SK-N-SH (cell line): ENCODE measurements at regions not wholly inside any gene's neighbourhood (a gene's known extent, or its start where the extent isn't known, plus 50 kb on each side); places are given as distances from the start of the nearest gene placed in this dataset.

Experiments
- CTCF ChIA-PET: fragments of 300-600, 350-600 bp; formaldehyde crosslinking; extraction: SDS; loops from one replicate; lab custom pipeline; 2021; lab: Yijun Ruan, JAX
- POLR2A ChIA-PET: fragments of 350-600 bp; sonication (Branson Sonifier 250); formaldehyde crosslinking; extraction: SDS; loops from one replicate; lab custom pipeline; 2020; ENCODE audit warnings: antibody characterized with exemption, inconsistent platforms; lab: Yijun Ruan, JAX
- DNase-seq: peaks from one replicate; pipeline ENCODE4 v3.0.0; 2012
- H2AFZ ChIP-seq: fragments of 200-600 bp; sonication (generic); 2 replicates; pipeline ENCODE4 v1.8.1; 2016; ENCODE audit warnings: antibody characterized with exemption, mild to moderate bottlenecking, low read depth
- H3F3A ChIP-seq: fragments of 200-600 bp; sonication (generic); replicated peaks from 2 replicates; pipeline ENCODE3; 2016; ENCODE audit warnings: antibody characterized with exemption, mild to moderate bottlenecking; ENCODE audit not compliant: insufficient read depth
- H3K27ac ChIP-seq, 2 experiments: fragments of 200-500 bp in 1 of 2; fragments of 200-600 bp in 1 of 2; sonication (Bioruptor generic) in 1 of 2; sonication (generic), shearing (Covaris generic) in 1 of 2; 2 replicates each; pipeline versions ENCODE4 v1.5.1 to v1.6.1; 2014 to 2016; ENCODE audit warnings: low read depth in 2 of 2, inconsistent platforms in 1 of 2, low read length in 1 of 2, mild to moderate bottlenecking in 1 of 2, mixed read lengths in 1 of 2
- H3K27me3 ChIP-seq: fragments of 200-600 bp; sonication (generic), shearing (Covaris generic); 2 replicates; pipeline ENCODE4 v1.6.1; 2016; ENCODE audit warnings: mixed run types; ENCODE audit not compliant: insufficient read depth
- H3K36me3 ChIP-seq, 2 experiments: fragments of 200-500 bp in 1 of 2; fragments of 200-600 bp in 1 of 2; sonication (Bioruptor generic) in 1 of 2; sonication (generic) in 1 of 2; replicated peaks in 1 of 2; 2 replicates each; pipeline versions ENCODE3 to v1.5.1; 2014 to 2016; ENCODE audit warnings: low read length in 1 of 2, mild to moderate bottlenecking in 1 of 2; ENCODE audit not compliant: insufficient read depth in 2 of 2, control insufficient read depth in 1 of 2
- H3K4me1 ChIP-seq, 2 experiments: fragments of 200-500 bp in 1 of 2; fragments of 200-600 bp in 1 of 2; sonication (Bioruptor generic) in 1 of 2; sonication (generic), shearing (Covaris generic) in 1 of 2; 2 replicates each; pipeline versions ENCODE4 v1.5.1 to v1.6.1; 2014 to 2016; ENCODE audit warnings: low read depth in 1 of 2, low read length in 1 of 2, mixed run types in 1 of 2; ENCODE audit not compliant: insufficient read depth in 2 of 2, control insufficient read depth in 1 of 2
- H3K4me2 ChIP-seq: fragments of 200-600 bp; sonication (generic), shearing (Covaris generic); 2 replicates; pipeline ENCODE4 v1.6.1; 2017; ENCODE audit warnings: mixed run types
- H3K4me3 ChIP-seq, 2 experiments: fragments of 200-500 bp in 1 of 2; fragments of 200-600 bp in 1 of 2; sonication (Bioruptor generic) in 1 of 2; sonication (generic), shearing (Covaris generic) in 1 of 2; 2 replicates each; pipeline versions ENCODE4 v1.5.1 to v1.8.1; 2014 to 2016; ENCODE audit warnings: low read depth in 2 of 2, inconsistent platforms in 1 of 2, low read length in 1 of 2, mild to moderate bottlenecking in 1 of 2, mixed read lengths in 1 of 2, moderate library complexity in 1 of 2
- H3K79me2 ChIP-seq: fragments of 200-600 bp; sonication (generic); 2 replicates; pipeline ENCODE4 v1.8.1; 2017; ENCODE audit warnings: mild to moderate bottlenecking; ENCODE audit not compliant: insufficient read depth
- H3K9ac ChIP-seq: fragments of 200-600 bp; sonication (generic); 2 replicates; pipeline ENCODE4 v1.6.1; 2017; ENCODE audit warnings: mixed run types
- H3K9me2 ChIP-seq: fragments of 200-600 bp; sonication (generic); 2 replicates; pipeline ENCODE4 v1.6.1; 2017; ENCODE audit warnings: mixed run types
- H3K9me3 ChIP-seq: fragments of 200-600 bp; sonication (generic); 2 replicates; pipeline ENCODE4 v1.6.1; 2017; ENCODE audit warnings: mixed run types, mild to moderate bottlenecking, moderate library complexity
- H4K20me1 ChIP-seq: fragments of 200-600 bp; sonication (generic); 2 replicates; pipeline ENCODE4 v1.6.1; 2017; ENCODE audit warnings: mild to moderate bottlenecking, mixed run types; ENCODE audit not compliant: insufficient read depth
- EP300 ChIP-seq, 2 experiments: IDR thresholded peaks; 2 replicates each; pipeline versions ENCODE4 v1.4.0 to v1.6.1; 2012; ENCODE audit warnings: borderline replicate concordance in 1 of 2, low read depth in 1 of 2, low read length in 1 of 2
- EZH2phosphoT487 ChIP-seq: fragments of 200-600 bp; sonication (generic); IDR thresholded peaks from 2 replicates; pipeline ENCODE4 v1.6.1; 2017; ENCODE audit warnings: low read depth, mixed run types, mild to moderate bottlenecking, antibody characterized with exemption, moderate library complexity, borderline replicate concordance
- FOXJ3 ChIP-seq: sonication (generic); formaldehyde crosslinking; IDR thresholded peaks from 2 replicates; pipeline ENCODE4 v1.5.1; 2020; ENCODE audit warnings: mild to moderate bottlenecking, missing genetic modification reagents
- FOXM1 ChIP-seq: IDR thresholded peaks from 2 replicates; pipeline ENCODE4 v1.4.0; 2012; ENCODE audit warnings: low read depth, mild to moderate bottlenecking
- GATA2 ChIP-seq: sonication (generic); formaldehyde crosslinking; IDR thresholded peaks from 2 replicates; pipeline ENCODE4 v1.5.0; 2020; ENCODE audit warnings: mild to moderate bottlenecking, missing genetic modification reagents
- MXI1 ChIP-seq: IDR thresholded peaks from 2 replicates; pipeline ENCODE4 v1.6.1; 2012; ENCODE audit warnings: mild to moderate bottlenecking, low read depth, low read length, improper control_type of control experiment
- NFIC ChIP-seq: IDR thresholded peaks from 2 replicates; pipeline ENCODE4 v1.4.0; 2012; ENCODE audit warnings: borderline replicate concordance
- NRF1 ChIP-seq: IDR thresholded peaks from 2 replicates; pipeline ENCODE4 v1.6.1; 2012; ENCODE audit warnings: low read depth, mild to moderate bottlenecking, low read length
- RAD21 ChIP-seq: IDR thresholded peaks from 2 replicates; pipeline ENCODE4 v1.6.1; 2012; ENCODE audit warnings: mild to moderate bottlenecking, low read length
- RXRA ChIP-seq: IDR thresholded peaks from 2 replicates; pipeline ENCODE4 v1.4.0; 2012; ENCODE audit warnings: low read depth, mild to moderate bottlenecking, borderline replicate concordance
- SIN3A ChIP-seq: IDR thresholded peaks from 2 replicates; pipeline ENCODE4 v1.6.1; 2012; ENCODE audit warnings: low read depth, mild to moderate bottlenecking, low read length, moderate library complexity, borderline replicate concordance
- SMC3 ChIP-seq: IDR thresholded peaks from 2 replicates; pipeline ENCODE4 v1.6.1; 2012; ENCODE audit warnings: low read depth, low read length, improper control_type of control experiment
- TAF1 ChIP-seq: IDR thresholded peaks from 2 replicates; pipeline ENCODE4 v1.6.1; 2012; ENCODE audit warnings: low read depth, mild to moderate bottlenecking, low read length, moderate library complexity, borderline replicate concordance
- YY1 ChIP-seq: IDR thresholded peaks from 2 replicates; pipeline ENCODE4 v1.4.0; 2012; ENCODE audit warnings: low read depth, mild to moderate bottlenecking
- WGBS: methylation state at CpG from one replicate; pipeline ENCODE4 v1.1.6; 2017; ENCODE audit warnings: low lambda C conversion rate; 5-methylcytosine and 5-hydroxymethylcytosine counted together

GRCh38 chr11:87455180-87455579, 417.4 kb downstream of the TMEM135 start:
- H3K9ac ChIP-seq: no peak overlapping the region
- H3K4me2 ChIP-seq: no peak overlapping the region
- H3K36me3 ChIP-seq: no peaks in the 10 kb centered on the region
- CTCF ChIA-PET: interaction anchor here (0.7 to 1.8 kb wide), 3 partner anchors 15 to 103 kb away, joined by 3 to 6 read pairs (median 4); no protein-coding TSS in a partner anchor
- H3K4me3 ChIP-seq: no peak overlapping the region
- H3K79me2 ChIP-seq: no peaks in the 10 kb centered on the region
- 37% methylated on average over 3 of the region's 3 CpGs for WGBS
- peaks cover 4 to 10% of the 10 kb centered on the region in 2 experiments; a peak in 2 of 4 replicates for H3K4me1 ChIP-seq
- no peak overlapping the region for H2AFZ ChIP-seq
- H3K27me3 ChIP-seq: no peaks in the 10 kb centered on the region; the same call in 1 of the 2 replicates
- H4K20me1 ChIP-seq: no peaks in the 10 kb centered on the region
- no peak for DNase-seq
- H3K9me2 ChIP-seq: no peaks in the 10 kb centered on the region
- TF ChIP-seq SIN3A (no peak), EZH2phosphoT487 (no peak), FOXM1 (no peak), FOXJ3 (CRISPR knock-in tag) (no peak), NFIC (no peak), SMC3 (no peak), YY1 (no peak), TAF1 (no peak), RXRA (no peak), MXI1 (no peak)
- TF ChIP-seq, all 33 proteins: peak for 0
- POLR2A ChIA-PET: no interaction called here
- Histone ChIP-seq H3K27ac (no peak overlapping the region), H3K9me3 (no peaks in the 10 kb centered on the region), H3F3A (no peaks in the 10 kb centered on the region)

GRCh38 chr11:87454241-87454640, 416.5 kb downstream of the TMEM135 start:
- Histone ChIP-seq H3K9me2 (no peaks in the 10 kb centered on the region), H3F3A (no peaks in the 10 kb centered on the region), H3K36me3 (no peaks in the 10 kb centered on the region), H2AFZ (no peak overlapping the region)
- TF ChIP-seq GATA2 (peak; percentile 60), EP300 (IDR thresholded peaks at IDR 0.05; ENCODE audit: borderline replicate concordance in 1 of 2, low read depth in 1 of 2, low read length in 1 of 2) (peak in 1 of 2 experiments; percentile 35; a peak in 1 of 4 replicates), NRF1 (no peak), RAD21 (no peak)
- TF ChIP-seq, all 33 proteins: peak for 2
- no peak overlapping the region for H3K27ac ChIP-seq
- H3K4me2 ChIP-seq: no peak overlapping the region
- H4K20me1 ChIP-seq: no peaks in the 10 kb centered on the region
- no peaks in the 10 kb centered on the region for H3K9me3 ChIP-seq
- H3K9ac ChIP-seq: no peak overlapping the region
- H3K79me2 ChIP-seq: no peaks in the 10 kb centered on the region
- H3K27me3 ChIP-seq: no peaks in the 10 kb centered on the region
- peaks cover 4 to 10% of the 10 kb centered on the region in 2 experiments; a peak in 2 of 4 replicates for H3K4me1 ChIP-seq
- H3K4me3 ChIP-seq: no peak overlapping the region
- POLR2A ChIA-PET: no interaction called here
- DNase-seq: peak; percentile 2
- 0% methylated on average over 1 of the region's 1 CpG for WGBS
- CTCF ChIA-PET: interaction anchor here (1.4 to 1.8 kb wide), 2 partner anchors 32 to 102 kb away, joined by 4 to 6 read pairs; no protein-coding TSS in a partner anchor
